ENCODE measurements at regions not wholly inside any gene's neighbourhood (a gene's known extent, or its start where the extent isn't known, plus 50 kb on each side); places are given as distances from the start of the nearest gene placed in this dataset.

- Histone ChIP-seq H3K36me3 (ENCODE audit: control insufficient read depth in 2 of 2, extremely low read depth in 1 of 2, insufficient read depth in 2 of 2, low read length in 2 of 2) (no peaks in the 10 kb centered on the region), H3K4me3 (replicated peaks in 1 of 3; ENCODE audit: insufficient read depth in 1 of 3, low read depth in 1 of 3, low read length in 3 of 3) (no peak overlapping the region), H3K79me2 (ENCODE audit: control insufficient read depth, insufficient read depth, low read length) (no peaks in the 10 kb centered on the region), H3K9ac (replicated peaks; ENCODE audit: extremely low read depth, insufficient read depth, low read length) (no peak overlapping the region), H4K20me1 (replicated peaks; ENCODE audit: control insufficient read depth, extremely low read depth, insufficient read depth, low read length) (no peaks in the 10 kb centered on the region), H3K4me1 (ENCODE audit: control insufficient read depth, extremely low read depth, insufficient read depth, low read length) (no peaks in the 10 kb centered on the region), H3K27me3 (ENCODE audit: control insufficient read depth in 2 of 2, insufficient read depth in 2 of 2, low read length in 2 of 2) (no peaks in the 10 kb centered on the region), H3K27ac (ENCODE audit: insufficient read depth, low read depth, low read length) (no peak overlapping the region), H3K9me1 (replicated peaks; ENCODE audit: control insufficient read depth, extremely low read depth, insufficient read depth, low read length) (no peaks in the 10 kb centered on the region), H3K4me2 (ENCODE audit: insufficient read depth, low read length) (no peak overlapping the region), H3K9me3 (replicated peaks; ENCODE audit: control insufficient read depth, insufficient read depth, low read length) (no peaks in the 10 kb centered on the region), H2AFZ (ENCODE audit: low read depth, low read length) (no peak overlapping the region)
- CTCF ChIA-PET, result interaction anchor here (0.7 to 1.5 kb wide), 2 partner anchors 17 to 19 kb away, joined by 3 read pairs; no protein-coding TSS in a partner anchor
- intact Hi-C loops (cut with micrococcal nuclease) (no loop called here), dilution Hi-C loops (cut with MboI; ENCODE audit: extremely low pct_ligation_motif_present, low sequenced_read_pairs) (no loop called here)
- no peak for FAIRE-seq
- BruUV-seq (replicated peaks), result no TSS peak
- no peak for TF ChIP-seq FOS (IDR thresholded peaks at IDR 0.05; ENCODE audit: borderline replicate concordance, insufficient read depth, low read length)
- TF ChIP-seq MYC (IDR thresholded peaks at IDR 0.05; ENCODE audit: low read depth, low read length), result no peak
- no peak for TF ChIP-seq POLR2AphosphoS5 (IDR thresholded peaks at IDR 0.05; ENCODE audit: insufficient read depth, low read depth, low read length)
- no peak for TF ChIP-seq POLR2A (IDR thresholded peaks at IDR 0.05; ENCODE audit: low read depth, low read length)
- no peak for TF ChIP-seq CTCF (IDR thresholded peaks at IDR 0.05; ENCODE audit: extremely low read depth in 1 of 2, insufficient read depth in 1 of 2, low read depth in 1 of 2, low read length in 2 of 2)
- TF ChIP-seq GATA2 (IDR thresholded peaks at IDR 0.05; ENCODE audit: insufficient read depth, insufficient read length, low read depth, low read length), result no peak
- no peak for TF ChIP-seq EZH2 (IDR thresholded peaks at IDR 0.05; ENCODE audit: borderline replicate concordance, low read depth, low read length, severe bottlenecking)
- TF ChIP-seq, protein P1, sequence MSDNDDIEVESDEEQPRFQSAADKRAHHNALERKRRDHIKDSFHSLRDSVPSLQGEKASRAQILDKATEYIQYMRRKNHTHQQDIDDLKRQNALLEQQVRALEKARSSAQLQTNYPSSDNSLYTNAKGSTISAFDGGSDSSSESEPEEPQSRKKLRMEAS (IDR thresholded peaks at IDR 0.05; ENCODE audit: insufficient read depth, insufficient read length), result no peak
- TF ChIP-seq JUN (IDR thresholded peaks at IDR 0.05; ENCODE audit: borderline replicate concordance, insufficient read depth, insufficient read length, low read depth), result no peak
- POLR2A ChIA-PET, result no interaction called here
- no peak for DNase-seq (ENCODE audit: low read depth, low spot score)
Observed at GRCh38 chr1:185398599-185398998, 81.6 kb upstream of the IVNS1ABP start.

All from endothelial cell of umbilical vein (primary cell).